ENCODE measurements at regions not wholly inside any gene's neighbourhood (a gene's known extent, or its start where the extent isn't known, plus 50 kb on each side); places are given as distances from the start of the nearest gene placed in this dataset.

DNA sequence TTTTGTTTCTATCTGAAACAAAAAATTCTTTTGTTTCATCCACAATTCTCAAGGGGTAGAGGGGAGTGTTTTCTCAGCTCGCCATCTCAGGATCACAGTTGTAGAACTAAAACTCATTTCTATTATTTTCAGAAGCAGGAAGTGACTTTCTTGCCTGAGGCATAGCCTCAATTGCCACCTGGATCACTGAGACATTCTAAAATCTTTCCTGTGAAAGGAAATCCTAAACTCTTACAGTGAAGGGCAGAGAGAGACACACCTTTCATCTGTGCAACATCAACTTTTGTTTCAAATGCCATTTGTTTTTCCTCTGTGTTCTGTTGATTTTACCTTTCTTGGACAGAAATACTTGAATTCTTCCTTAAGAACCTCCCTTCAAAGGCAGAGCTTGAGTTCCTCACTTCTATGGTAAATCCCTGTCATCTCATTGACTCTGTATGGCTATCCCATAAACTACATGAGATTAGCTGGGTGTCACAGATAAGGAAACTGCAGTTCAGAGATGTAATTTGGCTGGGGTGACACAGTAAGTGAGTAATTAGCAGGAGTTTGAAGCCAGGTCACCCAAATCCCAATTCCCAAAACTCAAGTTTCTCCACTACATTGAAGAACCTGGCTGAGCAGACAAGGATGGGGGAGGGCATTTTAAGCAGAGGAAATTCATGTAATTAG lies 224.4 kb upstream of the HTR2A start:
- no peak overlapping the region for H3K4me3 ChIP-seq (ENCODE audit: low read depth, low read length)
- TF ChIP-seq, protein P1, sequence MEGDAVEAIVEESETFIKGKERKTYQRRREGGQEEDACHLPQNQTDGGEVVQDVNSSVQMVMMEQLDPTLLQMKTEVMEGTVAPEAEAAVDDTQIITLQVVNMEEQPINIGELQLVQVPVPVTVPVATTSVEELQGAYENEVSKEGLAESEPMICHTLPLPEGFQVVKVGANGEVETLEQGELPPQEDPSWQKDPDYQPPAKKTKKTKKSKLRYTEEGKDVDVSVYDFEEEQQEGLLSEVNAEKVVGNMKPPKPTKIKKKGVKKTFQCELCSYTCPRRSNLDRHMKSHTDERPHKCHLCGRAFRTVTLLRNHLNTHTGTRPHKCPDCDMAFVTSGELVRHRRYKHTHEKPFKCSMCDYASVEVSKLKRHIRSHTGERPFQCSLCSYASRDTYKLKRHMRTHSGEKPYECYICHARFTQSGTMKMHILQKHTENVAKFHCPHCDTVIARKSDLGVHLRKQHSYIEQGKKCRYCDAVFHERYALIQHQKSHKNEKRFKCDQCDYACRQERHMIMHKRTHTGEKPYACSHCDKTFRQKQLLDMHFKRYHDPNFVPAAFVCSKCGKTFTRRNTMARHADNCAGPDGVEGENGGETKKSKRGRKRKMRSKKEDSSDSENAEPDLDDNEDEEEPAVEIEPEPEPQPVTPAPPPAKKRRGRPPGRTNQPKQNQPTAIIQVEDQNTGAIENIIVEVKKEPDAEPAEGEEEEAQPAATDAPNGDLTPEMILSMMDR (IDR thresholded peaks at IDR 0.05; ENCODE audit: borderline replicate concordance, insufficient read depth, low read depth, low read length), result no peak

DNA sequence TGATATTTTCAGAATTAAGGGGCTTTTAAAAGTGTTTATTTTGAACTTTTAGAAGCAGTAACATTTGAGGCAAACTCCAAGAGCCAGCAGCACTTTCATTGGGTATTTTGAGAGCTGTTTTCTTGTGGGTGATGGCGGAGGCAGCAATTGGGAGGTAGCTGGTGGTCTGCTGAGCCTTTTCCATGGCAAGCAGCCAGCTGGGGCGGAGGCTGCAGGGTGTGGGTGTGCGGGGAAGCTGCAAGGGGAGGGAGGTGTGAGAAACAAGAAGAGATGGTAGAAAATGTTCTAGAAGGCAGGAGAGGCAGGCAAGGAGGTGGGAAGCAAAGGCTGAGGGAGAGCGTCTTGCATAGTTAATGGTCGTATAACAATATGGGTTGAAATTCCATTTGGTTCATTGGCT lies 223.4 kb upstream of the HTR2A start:
- TF ChIP-seq, protein P1 (IDR thresholded peaks at IDR 0.05; ENCODE audit: borderline replicate concordance, insufficient read depth, low read depth, low read length), result no peak
- no peak overlapping the region for H3K4me3 ChIP-seq (ENCODE audit: low read depth, low read length)

DNA sequence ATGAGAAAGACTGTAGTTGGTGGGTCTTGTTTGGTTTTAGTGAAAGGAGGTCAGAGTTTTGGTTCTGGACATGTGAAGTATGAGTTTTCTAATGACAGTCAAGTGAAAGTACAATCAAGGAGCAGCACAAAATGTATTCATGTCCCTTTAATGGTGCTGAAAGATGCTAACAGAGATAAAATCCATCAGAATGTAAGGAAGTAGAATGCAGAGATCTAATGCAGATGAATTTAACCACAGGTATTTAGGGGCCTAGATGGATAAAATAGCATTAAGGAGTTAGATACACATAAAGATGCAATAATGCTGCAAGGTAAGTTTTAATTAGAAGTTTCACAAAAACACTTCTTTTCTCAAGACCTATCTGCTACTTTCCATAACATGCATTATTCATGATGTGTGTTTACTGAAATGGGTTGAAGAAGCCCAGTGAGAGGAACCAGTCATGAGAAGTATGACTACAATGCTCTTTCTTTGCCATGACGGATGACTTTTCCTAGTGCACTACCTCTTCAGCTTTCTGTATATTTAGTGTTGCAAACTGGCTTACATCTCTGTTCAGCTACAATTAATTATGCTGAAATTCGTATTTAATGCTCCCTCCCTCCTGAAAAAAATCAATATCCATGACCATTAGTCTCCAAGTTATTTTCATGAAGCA lies 222.9 kb upstream of the HTR2A start:
- TF ChIP-seq, protein P1 (IDR thresholded peaks at IDR 0.05; ENCODE audit: borderline replicate concordance, insufficient read depth, low read depth, low read length), result no peak
- no peak overlapping the region for H3K4me3 ChIP-seq (ENCODE audit: low read depth, low read length)

DNA sequence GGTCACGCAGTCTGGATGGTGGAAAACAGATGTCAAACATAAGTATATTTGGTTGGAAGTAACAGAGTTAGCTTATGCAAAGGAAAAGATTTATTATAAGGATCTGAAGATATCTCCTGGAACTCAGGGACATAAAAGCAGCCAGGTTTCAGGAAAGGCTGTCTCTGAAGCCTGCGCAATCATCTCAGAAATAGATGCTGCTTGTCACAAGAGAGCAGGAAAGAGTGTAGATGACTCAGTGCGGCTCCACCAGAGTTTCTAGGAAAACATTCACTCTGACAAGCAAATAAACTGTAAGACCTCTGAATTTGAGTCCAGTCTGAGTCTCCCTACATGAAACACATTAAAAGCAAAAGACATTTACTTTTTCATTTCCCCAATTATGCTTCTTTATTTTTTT lies 220.4 kb upstream of the HTR2A start:
- H3K4me3 ChIP-seq (ENCODE audit: low read depth, low read length), result no peak overlapping the region
- TF ChIP-seq, protein P1 (IDR thresholded peaks at IDR 0.05; ENCODE audit: borderline replicate concordance, insufficient read depth, low read depth, low read length), result no peak

DNA sequence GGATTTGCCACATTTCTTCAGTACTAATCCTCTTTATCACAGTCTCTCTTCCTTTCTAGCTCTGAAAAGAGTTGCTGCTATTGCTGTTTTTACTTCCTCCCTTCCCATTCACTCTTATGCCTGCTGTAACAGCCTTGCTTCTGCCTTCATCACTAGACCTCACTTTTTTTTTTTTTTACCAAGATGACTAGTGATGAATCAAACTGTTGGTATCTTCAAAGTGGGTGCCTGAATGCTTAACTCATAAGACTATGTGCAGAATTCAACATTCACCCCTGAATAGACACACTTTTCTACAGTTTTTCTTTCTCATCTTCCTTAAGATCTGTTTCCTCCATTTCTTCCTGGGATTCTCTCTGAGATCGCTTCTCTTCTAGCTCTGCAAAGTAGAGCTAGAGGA lies 217.2 kb upstream of the HTR2A start:
- TF ChIP-seq, protein P1 (IDR thresholded peaks at IDR 0.05; ENCODE audit: borderline replicate concordance, insufficient read depth, low read depth, low read length), result no peak
- H3K4me3 ChIP-seq (ENCODE audit: low read depth, low read length), result no peak overlapping the region

DNA sequence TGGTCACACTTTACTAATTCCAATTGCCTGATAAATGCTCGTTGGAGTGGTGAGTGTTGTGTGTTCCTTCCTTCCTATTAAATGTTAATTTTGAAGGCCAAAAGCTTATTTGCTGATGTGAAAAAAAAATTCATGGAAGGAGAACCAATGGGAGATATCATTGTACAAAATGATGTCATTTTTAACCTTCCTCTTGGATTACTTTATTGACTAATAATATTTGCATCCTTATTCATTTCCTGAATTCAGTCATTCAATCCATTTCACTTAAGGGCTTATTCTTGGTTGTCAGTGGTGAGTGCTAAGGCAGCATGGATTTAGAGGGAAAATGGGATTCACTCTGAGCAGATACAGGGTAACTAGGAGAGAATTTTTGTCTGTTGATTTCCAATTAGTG lies 216.0 kb upstream of the HTR2A start:
- TF ChIP-seq, protein P1 (IDR thresholded peaks at IDR 0.05; ENCODE audit: borderline replicate concordance, insufficient read depth, low read depth, low read length), result no peak
- H3K4me3 ChIP-seq (ENCODE audit: low read depth, low read length), result no peak overlapping the region

All from GM12875 (cell line).